ENCODE measurements at regions not wholly inside any gene's neighbourhood (a gene's known extent, or its start where the extent isn't known, plus 50 kb on each side); places are given as distances from the start of the nearest gene placed in this dataset.

GRCh38 chr3:35927441-35927840 is 288.1 kb downstream of the ARPP21 start:
- no peak for DNase-seq (ENCODE audit: low read depth in 1 of 2, low spot score in 2 of 2)
- Histone ChIP-seq H3K27me3 (replicated peaks) (no peaks in the 10 kb centered on the region), H3K36me3 (no peaks in the 10 kb centered on the region), H3K4me1 (replicated peaks) (no peaks in the 10 kb centered on the region), H3K27ac (no peak overlapping the region), H3K9me3 (replicated peaks) (no peaks in the 10 kb centered on the region), H3K4me3 (no peak overlapping the region)

- no peaks in the 10 kb centered on the region for H3K36me3 ChIP-seq
- no peak for DNase-seq (ENCODE audit: low read depth in 1 of 2, low spot score in 2 of 2)
- H3K4me3 ChIP-seq, result no peak overlapping the region
- H3K9me3 ChIP-seq (replicated peaks), result no peaks in the 10 kb centered on the region
- no peak overlapping the region for H3K27ac ChIP-seq
- H3K4me1 ChIP-seq (replicated peaks), result no peaks in the 10 kb centered on the region; the same call in 1 of the 2 replicates
- no peaks in the 10 kb centered on the region for H3K27me3 ChIP-seq (replicated peaks)
These were observed 289.8 kb downstream of the ARPP21 start for GRCh38 chr3:35929158-35929557.

GRCh38 chr3:35931867-35932266 is 292.5 kb downstream of the ARPP21 start:
- Histone ChIP-seq H3K27me3 (replicated peaks) (no peaks in the 10 kb centered on the region), H3K27ac (no peak overlapping the region), H3K9me3 (replicated peaks) (no peaks in the 10 kb centered on the region), H3K36me3 (no peaks in the 10 kb centered on the region), H3K4me1 (replicated peaks) (no peaks in the 10 kb centered on the region; the same call in 1 of the 2 replicates), H3K4me3 (no peak overlapping the region)
- DNase-seq (ENCODE audit: low read depth in 1 of 2, low spot score in 2 of 2), result no peak

GRCh38 chr3:35932995-35933394 is 293.7 kb downstream of the ARPP21 start:
- peak in 1 of 2 experiments; percentile 38 for DNase-seq (ENCODE audit: low read depth in 1 of 2, low spot score in 2 of 2)
- H3K9me3 ChIP-seq (replicated peaks), result no peaks in the 10 kb centered on the region
- no peak overlapping the region for H3K4me3 ChIP-seq
- no peaks in the 10 kb centered on the region for H3K36me3 ChIP-seq
- H3K27ac ChIP-seq, result no peak overlapping the region
- no peaks in the 10 kb centered on the region for H3K27me3 ChIP-seq (replicated peaks)
- no peaks in the 10 kb centered on the region; the same call in 1 of the 2 replicates for H3K4me1 ChIP-seq (replicated peaks)

- H3K36me3 ChIP-seq, result no peaks in the 10 kb centered on the region
- DNase-seq (ENCODE audit: low read depth in 1 of 2, low spot score in 2 of 2), result no peak
- no peaks in the 10 kb centered on the region; the same call in 1 of the 2 replicates for H3K4me1 ChIP-seq (replicated peaks)
- H3K4me3 ChIP-seq, result no peak overlapping the region
- H3K27ac ChIP-seq, result no peak overlapping the region
- H3K9me3 ChIP-seq (replicated peaks), result no peaks in the 10 kb centered on the region
- H3K27me3 ChIP-seq (replicated peaks), result no peaks in the 10 kb centered on the region
These were observed 297.2 kb downstream of the ARPP21 start for GRCh38 chr3:35936571-35936970.

- peaks cover 10% of the 10 kb centered on the region for H3K4me1 ChIP-seq (replicated peaks)
- no peaks in the 10 kb centered on the region for H3K9me3 ChIP-seq (replicated peaks)
- H3K4me3 ChIP-seq, result no peak overlapping the region
- no peaks in the 10 kb centered on the region for H3K36me3 ChIP-seq
- H3K27me3 ChIP-seq (replicated peaks), result no peaks in the 10 kb centered on the region
- DNase-seq (ENCODE audit: low read depth in 1 of 2, low spot score in 2 of 2), result no peak
- H3K27ac ChIP-seq, result no peak overlapping the region; the same call in 1 of the 2 replicates
These were observed 305.8 kb downstream of the ARPP21 start for GRCh38 chr3:35944926-35945710.

GRCh38 chr3:35946121-35946853 is 307.0 kb downstream of the ARPP21 start:
- DNase-seq (ENCODE audit: low read depth in 1 of 2, low spot score in 2 of 2), result peak in 1 of 2 experiments; percentile 7

GRCh38 chr3:35946854-35947515 is 307.7 kb downstream of the ARPP21 start:
- no peak overlapping the region for H3K27ac ChIP-seq
- DNase-seq (ENCODE audit: low read depth in 1 of 2, low spot score in 2 of 2), result no peak

More at GRCh38 chr3:35946121-35946853, 307.0 kb downstream of the ARPP21 start:
- Histone ChIP-seq H3K4me1 (replicated peaks) (peaks cover 10% of the 10 kb centered on the region), H3K36me3 (no peaks in the 10 kb centered on the region), H3K27ac (no peak overlapping the region), H3K4me3 (no peak overlapping the region), H3K27me3 (replicated peaks) (no peaks in the 10 kb centered on the region), H3K9me3 (replicated peaks) (no peaks in the 10 kb centered on the region)

GRCh38 chr3:35950021-35950420 is 310.7 kb downstream of the ARPP21 start:
- no peaks in the 10 kb centered on the region for H3K9me3 ChIP-seq (replicated peaks)
- no peak overlapping the region for H3K4me3 ChIP-seq
- H3K27me3 ChIP-seq (replicated peaks), result no peaks in the 10 kb centered on the region
- no peak overlapping the region for H3K27ac ChIP-seq
- H3K4me1 ChIP-seq (replicated peaks), result peaks cover 4% of the 10 kb centered on the region; the same call in 1 of the 2 replicates
- H3K36me3 ChIP-seq, result no peaks in the 10 kb centered on the region
- no peak for DNase-seq (ENCODE audit: low read depth in 1 of 2, low spot score in 2 of 2)

More at GRCh38 chr3:35946854-35947515, 307.7 kb downstream of the ARPP21 start:
- no peak overlapping the region for H3K4me3 ChIP-seq
- no peaks in the 10 kb centered on the region for H3K36me3 ChIP-seq
- H3K27me3 ChIP-seq (replicated peaks), result no peaks in the 10 kb centered on the region
- H3K4me1 ChIP-seq (replicated peaks), result peaks cover 10% of the 10 kb centered on the region
- no peaks in the 10 kb centered on the region for H3K9me3 ChIP-seq (replicated peaks)

GRCh38 chr3:35954413-35954812 is 315.1 kb downstream of the ARPP21 start:
- no peaks in the 10 kb centered on the region for H3K36me3 ChIP-seq
- no peak overlapping the region for H3K27ac ChIP-seq
- no peak for DNase-seq (ENCODE audit: low read depth in 1 of 2, low spot score in 2 of 2)
- no peaks in the 10 kb centered on the region for H3K27me3 ChIP-seq (replicated peaks)
- H3K9me3 ChIP-seq (replicated peaks), result no peaks in the 10 kb centered on the region
- no peak overlapping the region for H3K4me3 ChIP-seq
- no peaks in the 10 kb centered on the region for H3K4me1 ChIP-seq (replicated peaks)

GRCh38 chr3:35965908-35966307 is 326.6 kb downstream of the ARPP21 start:
- no peak for DNase-seq (ENCODE audit: low read depth in 1 of 2, low spot score in 2 of 2)
- no peaks in the 10 kb centered on the region for H3K36me3 ChIP-seq
- H3K27ac ChIP-seq, result no peak overlapping the region

GRCh38 chr3:35966629-35967464 is 327.5 kb downstream of the ARPP21 start:
- no peaks in the 10 kb centered on the region for H3K9me3 ChIP-seq (replicated peaks)
- no peaks in the 10 kb centered on the region for H3K4me1 ChIP-seq (replicated peaks)
- H3K4me3 ChIP-seq, result no peak overlapping the region
- H3K36me3 ChIP-seq, result no peaks in the 10 kb centered on the region
- no peak for DNase-seq (ENCODE audit: low read depth in 1 of 2, low spot score in 2 of 2)
- H3K27ac ChIP-seq, result no peak overlapping the region
- H3K27me3 ChIP-seq (replicated peaks), result no peaks in the 10 kb centered on the region

More at GRCh38 chr3:35965908-35966307, 326.6 kb downstream of the ARPP21 start:
- H3K4me1 ChIP-seq (replicated peaks), result no peaks in the 10 kb centered on the region
- H3K9me3 ChIP-seq (replicated peaks), result no peaks in the 10 kb centered on the region
- no peaks in the 10 kb centered on the region for H3K27me3 ChIP-seq (replicated peaks)
- H3K4me3 ChIP-seq, result no peak overlapping the region

GRCh38 chr3:35968043-35968622 is 328.8 kb downstream of the ARPP21 start:
- H3K27me3 ChIP-seq (replicated peaks), result no peaks in the 10 kb centered on the region
- H3K36me3 ChIP-seq, result no peaks in the 10 kb centered on the region
- no peak for DNase-seq (ENCODE audit: low read depth in 1 of 2, low spot score in 2 of 2)
- no peaks in the 10 kb centered on the region for H3K9me3 ChIP-seq (replicated peaks)
- no peaks in the 10 kb centered on the region for H3K4me1 ChIP-seq (replicated peaks)
- H3K4me3 ChIP-seq, result no peak overlapping the region
- H3K27ac ChIP-seq, result no peak overlapping the region
